Neural cell (in vitro differentiated cells): ENCODE measurements at regions not wholly inside any gene's neighbourhood (a gene's known extent, or its start where the extent isn't known, plus 50 kb on each side); places are given as distances from the start of the nearest gene placed in this dataset.

Experiments used
- H2AFZ ChIP-seq: fragments of 200-600, 300-800 bp; sonication (generic), shearing (Covaris generic); 2 replicates; pipeline ENCODE4 v1.6.0; 2014; ENCODE audit warnings: low read depth, mild to moderate bottlenecking, antibody characterized with exemption, low read length, moderate library complexity
- H3F3A ChIP-seq: fragments of 200-600 bp; shearing (Covaris generic); 2 replicates; pipeline ENCODE4 v1.6.1; 2016; ENCODE audit warnings: mild to moderate bottlenecking, moderate library complexity, mixed read lengths, antibody characterized with exemption, low read length; ENCODE audit not compliant: insufficient read depth, poor library complexity, severe bottlenecking
- H3K27ac ChIP-seq: fragments of 200-600, 300-800 bp; sonication (generic), shearing (Covaris generic); 2 replicates; pipeline ENCODE4 v1.5.1; 2014; ENCODE audit warnings: mild to moderate bottlenecking, low read length, moderate library complexity
- H3K27me3 ChIP-seq: fragments of 300-800, 200-600 bp; sonication (generic), shearing (Covaris generic); 2 replicates; pipeline ENCODE4 v1.6.0; 2014; ENCODE audit warnings: mild to moderate bottlenecking, low read depth, low read length, moderate library complexity; ENCODE audit not compliant: insufficient read depth
- H3K36me3 ChIP-seq: fragments of 300-800, 200-600 bp; sonication (generic), shearing (Covaris generic); 2 replicates; pipeline ENCODE4 v1.5.1; 2014; ENCODE audit warnings: mild to moderate bottlenecking, antibody characterized with exemption, low read length, moderate library complexity; ENCODE audit not compliant: insufficient read depth
- H3K4me2 ChIP-seq: fragments of 300-800, 200-600 bp; sonication (generic), shearing (Covaris generic); 2 replicates; pipeline ENCODE4 v1.6.0; 2014; ENCODE audit warnings: mild to moderate bottlenecking, low read length
- H3K4me3 ChIP-seq: fragments of 300-800, 200-600 bp; sonication (generic), shearing (Covaris generic); 2 replicates; pipeline ENCODE4 v1.5.1; 2014; ENCODE audit warnings: mild to moderate bottlenecking, low read length, moderate library complexity
- H3K79me2 ChIP-seq: fragments of 200-600 bp; shearing (Covaris generic); replicated peaks from 2 replicates; pipeline ENCODE4 v1.6.0; 2014; ENCODE audit warnings: mild to moderate bottlenecking, low read length, moderate library complexity; ENCODE audit not compliant: insufficient read depth
- H3K9ac ChIP-seq: fragments of 300-800, 200-600 bp; sonication (generic), shearing (Covaris generic); 2 replicates; pipeline ENCODE4 v1.6.1; 2016; ENCODE audit warnings: mild to moderate bottlenecking, low read length, mixed read lengths
- H3K9me2 ChIP-seq: fragments of 200-600 bp; shearing (Covaris generic); 2 replicates; pipeline ENCODE4 v1.6.1; 2016; ENCODE audit warnings: mild to moderate bottlenecking, low read length, mixed read lengths; ENCODE audit not compliant: insufficient read depth
- H3K9me3 ChIP-seq: fragments of 200-600, 300-800 bp; sonication (generic), shearing (Covaris generic); 2 replicates; pipeline ENCODE4 v1.6.1; 2016; ENCODE audit warnings: mild to moderate bottlenecking, mixed run types, low read length, moderate library complexity, mixed read lengths
- H4K20me1 ChIP-seq: fragments of 200-600 bp; shearing (Covaris generic); 2 replicates; pipeline ENCODE4 v1.6.1; 2016; ENCODE audit warnings: mild to moderate bottlenecking, mixed run types; ENCODE audit not compliant: insufficient read depth
- EP300 ChIP-seq: fragments of 450-650 bp; conservative IDR thresholded peaks from 2 replicates; pipeline ENCODE4 v1.6.1; 2014; ENCODE audit warnings: antibody characterized with exemption, mild to moderate bottlenecking, moderate library complexity; ENCODE audit not compliant: poor library complexity, severe bottlenecking
- EZH2 ChIP-seq: fragments of 200-600, 300-800 bp; shearing (Covaris generic), sonication (generic); IDR thresholded peaks from 2 replicates; pipeline ENCODE4 v1.6.1; 2014; ENCODE audit warnings: antibody characterized with exemption, low read length, borderline replicate concordance, mild to moderate bottlenecking; ENCODE audit not compliant: insufficient read depth, poor library complexity, severe bottlenecking
- MXI1 ChIP-seq: fragments of 450-650 bp; conservative IDR thresholded peaks from 2 replicates; pipeline ENCODE4 v1.6.1; 2014; ENCODE audit warnings: antibody characterized with exemption, mild to moderate bottlenecking; ENCODE audit not compliant: poor library complexity, severe bottlenecking
- POLR2AphosphoS5 ChIP-seq: IDR thresholded peaks from 2 replicates; pipeline ENCODE4 v1.6.1; 2012
- RAD21 ChIP-seq: fragments of 450-650 bp; conservative IDR thresholded peaks from 2 replicates; pipeline ENCODE4 v1.6.1; 2014; ENCODE audit warnings: antibody characterized with exemption, mild to moderate bottlenecking, moderate library complexity
- REST ChIP-seq: IDR thresholded peaks from 2 replicates; pipeline ENCODE4 v1.6.1; 2012; ENCODE audit warnings: borderline replicate concordance
- SMC3 ChIP-seq: fragments of 450-650 bp; conservative IDR thresholded peaks from 2 replicates; pipeline ENCODE4 v1.6.1; 2014; ENCODE audit warnings: antibody characterized with exemption, mild to moderate bottlenecking, moderate library complexity; ENCODE audit not compliant: poor library complexity
- TAF1 ChIP-seq: IDR thresholded peaks from 2 replicates; pipeline ENCODE4 v1.6.1; 2012; ENCODE audit warnings: low read depth
- TF ChIP-seq, protein P1 (sequence below): fragments of 450-650 bp; IDR thresholded peaks from 2 replicates; pipeline ENCODE4 v1.5.1; 2014; ENCODE audit warnings: antibody characterized with exemption, mild to moderate bottlenecking, moderate library complexity; ENCODE audit not compliant: poor library complexity, severe bottlenecking

DNA sequence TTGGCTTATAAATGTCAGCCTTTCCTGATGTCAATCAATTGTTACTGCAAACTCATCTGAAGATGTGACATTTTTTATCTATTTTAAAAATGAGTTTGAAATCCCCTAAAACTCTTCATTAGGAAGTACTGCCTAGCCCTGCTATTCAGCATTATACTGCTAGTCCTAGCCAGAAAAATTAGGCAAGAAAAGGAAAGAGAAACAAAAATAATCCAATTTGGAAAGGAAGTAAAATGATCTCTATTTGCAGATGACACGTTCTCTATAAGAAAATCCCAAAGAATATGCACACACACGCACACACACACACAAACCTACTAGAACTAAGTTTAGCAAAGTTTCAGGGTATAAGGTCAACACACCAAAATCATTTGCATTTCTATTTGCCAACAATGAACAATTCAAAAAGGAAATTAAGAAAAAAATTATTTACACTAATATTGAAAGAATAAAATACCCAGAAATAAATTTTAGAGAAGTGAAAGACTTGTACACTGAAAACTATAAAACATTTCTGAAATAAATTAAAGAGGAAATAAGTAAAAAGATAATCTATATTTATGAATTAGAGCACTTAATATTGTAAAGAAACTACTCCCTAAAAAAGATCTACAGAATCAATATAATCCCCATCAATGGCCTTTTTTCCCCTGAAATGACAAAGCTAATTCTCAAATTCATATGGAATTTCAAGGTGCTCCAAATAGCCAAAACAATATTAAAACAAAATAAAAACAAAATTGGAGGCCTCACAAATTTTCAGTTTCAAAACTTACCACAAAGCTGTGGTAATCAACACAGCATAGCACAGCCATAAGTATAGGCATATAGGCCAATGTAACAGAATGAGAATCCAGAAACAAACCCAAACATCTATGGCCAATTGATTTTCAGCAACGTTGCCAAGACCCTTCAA lies 433.7 kb upstream of the TRIB2 start:
- H2AFZ ChIP-seq: no peak overlapping the region
- H3F3A ChIP-seq: no peaks in the 10 kb centered on the region
- H3K9me2 ChIP-seq: no peaks in the 10 kb centered on the region
- no peak overlapping the region for H3K4me2 ChIP-seq
- no peaks in the 10 kb centered on the region for H3K27me3 ChIP-seq
- H3K9ac ChIP-seq: no peak overlapping the region
- H3K79me2 ChIP-seq: no peaks in the 10 kb centered on the region
- H3K36me3 ChIP-seq: no peaks in the 10 kb centered on the region
- H4K20me1 ChIP-seq: no peaks in the 10 kb centered on the region
- TF ChIP-seq EZH2 (no peak), EP300 (no peak), SMC3 (no peak), MXI1 (no peak), REST (no peak), RAD21 (no peak), TAF1 (no peak), POLR2AphosphoS5 (no peak)
- TF ChIP-seq, protein P1, sequence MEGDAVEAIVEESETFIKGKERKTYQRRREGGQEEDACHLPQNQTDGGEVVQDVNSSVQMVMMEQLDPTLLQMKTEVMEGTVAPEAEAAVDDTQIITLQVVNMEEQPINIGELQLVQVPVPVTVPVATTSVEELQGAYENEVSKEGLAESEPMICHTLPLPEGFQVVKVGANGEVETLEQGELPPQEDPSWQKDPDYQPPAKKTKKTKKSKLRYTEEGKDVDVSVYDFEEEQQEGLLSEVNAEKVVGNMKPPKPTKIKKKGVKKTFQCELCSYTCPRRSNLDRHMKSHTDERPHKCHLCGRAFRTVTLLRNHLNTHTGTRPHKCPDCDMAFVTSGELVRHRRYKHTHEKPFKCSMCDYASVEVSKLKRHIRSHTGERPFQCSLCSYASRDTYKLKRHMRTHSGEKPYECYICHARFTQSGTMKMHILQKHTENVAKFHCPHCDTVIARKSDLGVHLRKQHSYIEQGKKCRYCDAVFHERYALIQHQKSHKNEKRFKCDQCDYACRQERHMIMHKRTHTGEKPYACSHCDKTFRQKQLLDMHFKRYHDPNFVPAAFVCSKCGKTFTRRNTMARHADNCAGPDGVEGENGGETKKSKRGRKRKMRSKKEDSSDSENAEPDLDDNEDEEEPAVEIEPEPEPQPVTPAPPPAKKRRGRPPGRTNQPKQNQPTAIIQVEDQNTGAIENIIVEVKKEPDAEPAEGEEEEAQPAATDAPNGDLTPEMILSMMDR: no peak
- no peak overlapping the region for H3K27ac ChIP-seq
- H3K4me3 ChIP-seq: no peak overlapping the region
- H3K9me3 ChIP-seq: no peaks in the 10 kb centered on the region

GRCh38 chr2:12284037-12284436 lies 432.7 kb upstream of the TRIB2 start:
- Histone ChIP-seq H3K79me2 (no peaks in the 10 kb centered on the region), H3K9me3 (no peaks in the 10 kb centered on the region), H3K27ac (no peak overlapping the region), H3F3A (no peaks in the 10 kb centered on the region), H3K36me3 (no peaks in the 10 kb centered on the region), H3K9me2 (no peaks in the 10 kb centered on the region), H3K4me3 (no peak overlapping the region), H3K9ac (no peak overlapping the region), H3K4me2 (no peak overlapping the region), H3K27me3 (no peaks in the 10 kb centered on the region), H2AFZ (no peak overlapping the region), H4K20me1 (no peaks in the 10 kb centered on the region)
- TF ChIP-seq TAF1: no peak
- TF ChIP-seq, protein P1: no peak
- no peak for TF ChIP-seq EZH2
- no peak for TF ChIP-seq REST
- no peak for TF ChIP-seq POLR2AphosphoS5
- no peak for TF ChIP-seq SMC3
